ENCODE measurements at regions not wholly inside any gene's neighbourhood (a gene's known extent, or its start where the extent isn't known, plus 50 kb on each side); places are given as distances from the start of the nearest gene placed in this dataset.

- H3K4me3 ChIP-seq (ENCODE audit: insufficient read depth, low read length): no peak overlapping the region
- no peaks in the 10 kb centered on the region for H4K20me1 ChIP-seq (ENCODE audit: insufficient read depth, low read length)
- H3K79me2 ChIP-seq (ENCODE audit: insufficient read depth, low read length): no peaks in the 10 kb centered on the region
- DNase-seq (ENCODE audit: insufficient read length, low spot score, missing footprints): no peak
- no peaks in the 10 kb centered on the region for H3K9me3 ChIP-seq (ENCODE audit: low read depth, low read length)
- H3K4me1 ChIP-seq (ENCODE audit: insufficient read depth, low read length): no peaks in the 10 kb centered on the region
- H3K4me2 ChIP-seq (ENCODE audit: insufficient read depth, low read length): no peak overlapping the region
- no peak for TF ChIP-seq CTCF (IDR thresholded peaks at IDR 0.05; ENCODE audit: extremely low read depth, low read depth, low read length)
- no peak overlapping the region for H2AFZ ChIP-seq (ENCODE audit: low read length)
- no peaks in the 10 kb centered on the region for H3K36me3 ChIP-seq (ENCODE audit: insufficient read depth, low read length)
- no peak overlapping the region for H3K27ac ChIP-seq (ENCODE audit: low read depth, low read length)
- peaks cover 22% of the 10 kb centered on the region for H3K27me3 ChIP-seq (ENCODE audit: insufficient read depth, low read length)
Observed at GRCh38 chr16:86322806-86323205, 187.5 kb upstream of the FOXF1 start.

GRCh38 chr16:86324320-86324719 lies 186.0 kb upstream of the FOXF1 start:
- Histone ChIP-seq H3K9me3 (ENCODE audit: low read depth, low read length) (no peaks in the 10 kb centered on the region), H3K79me2 (ENCODE audit: insufficient read depth, low read length) (no peaks in the 10 kb centered on the region), H3K27ac (ENCODE audit: low read depth, low read length) (no peak overlapping the region), H3K4me3 (ENCODE audit: insufficient read depth, low read length) (no peak overlapping the region), H3K4me1 (ENCODE audit: insufficient read depth, low read length) (no peaks in the 10 kb centered on the region), H2AFZ (ENCODE audit: low read length) (no peak overlapping the region), H3K36me3 (ENCODE audit: insufficient read depth, low read length) (no peaks in the 10 kb centered on the region), H3K27me3 (ENCODE audit: insufficient read depth, low read length) (peaks cover 25% of the 10 kb centered on the region), H4K20me1 (ENCODE audit: insufficient read depth, low read length) (no peaks in the 10 kb centered on the region), H3K4me2 (ENCODE audit: insufficient read depth, low read length) (no peak overlapping the region)
- no peak for TF ChIP-seq CTCF (IDR thresholded peaks at IDR 0.05; ENCODE audit: extremely low read depth, low read depth, low read length)
- DNase-seq (ENCODE audit: insufficient read length, low spot score, missing footprints): no peak

GRCh38 chr16:86325360-86325759 lies 185.0 kb upstream of the FOXF1 start:
- Histone ChIP-seq H2AFZ (ENCODE audit: low read length) (no peak overlapping the region), H3K79me2 (ENCODE audit: insufficient read depth, low read length) (no peaks in the 10 kb centered on the region), H3K27me3 (ENCODE audit: insufficient read depth, low read length) (peaks cover 26% of the 10 kb centered on the region), H3K36me3 (ENCODE audit: insufficient read depth, low read length) (no peaks in the 10 kb centered on the region), H3K4me1 (ENCODE audit: insufficient read depth, low read length) (no peaks in the 10 kb centered on the region), H3K4me3 (ENCODE audit: insufficient read depth, low read length) (no peak overlapping the region), H3K27ac (ENCODE audit: low read depth, low read length) (no peak overlapping the region), H3K9me3 (ENCODE audit: low read depth, low read length) (no peaks in the 10 kb centered on the region), H3K4me2 (ENCODE audit: insufficient read depth, low read length) (no peak overlapping the region), H4K20me1 (ENCODE audit: insufficient read depth, low read length) (no peaks in the 10 kb centered on the region)
- no peak for DNase-seq (ENCODE audit: insufficient read length, low spot score, missing footprints)
- no peak for TF ChIP-seq CTCF (IDR thresholded peaks at IDR 0.05; ENCODE audit: extremely low read depth, low read depth, low read length)

- no peak for TF ChIP-seq CTCF (IDR thresholded peaks at IDR 0.05; ENCODE audit: extremely low read depth, low read depth, low read length)
- no peak overlapping the region for H3K4me2 ChIP-seq (ENCODE audit: insufficient read depth, low read length)
- H3K4me1 ChIP-seq (ENCODE audit: insufficient read depth, low read length): no peaks in the 10 kb centered on the region
- no peaks in the 10 kb centered on the region for H3K36me3 ChIP-seq (ENCODE audit: insufficient read depth, low read length)
- H3K79me2 ChIP-seq (ENCODE audit: insufficient read depth, low read length): no peaks in the 10 kb centered on the region
- no peak for DNase-seq (ENCODE audit: insufficient read length, low spot score, missing footprints)
- H2AFZ ChIP-seq (ENCODE audit: low read length): no peak overlapping the region
- peaks cover 26% of the 10 kb centered on the region for H3K27me3 ChIP-seq (ENCODE audit: insufficient read depth, low read length)
- no peaks in the 10 kb centered on the region for H4K20me1 ChIP-seq (ENCODE audit: insufficient read depth, low read length)
- H3K4me3 ChIP-seq (ENCODE audit: insufficient read depth, low read length): no peak overlapping the region
- H3K27ac ChIP-seq (ENCODE audit: low read depth, low read length): no peak overlapping the region
- no peaks in the 10 kb centered on the region for H3K9me3 ChIP-seq (ENCODE audit: low read depth, low read length)
Observed at GRCh38 chr16:86325895-86326294, 184.4 kb upstream of the FOXF1 start.
